ENCODE measurements at regions not wholly inside any gene's neighbourhood (a gene's known extent, or its start where the extent isn't known, plus 50 kb on each side); places are given as distances from the start of the nearest gene placed in this dataset.

- TF ChIP-seq CTCF (IDR thresholded peaks at IDR 0.05), result no peak
- no peak for TF ChIP-seq POLR2A (IDR thresholded peaks at IDR 0.05)
- no peak for TF ChIP-seq EP300 (IDR thresholded peaks at IDR 0.05)
Measured at GRCh38 chr10:45500798-45501197, 126.8 kb downstream of the ALOX5 start.

All from ovary (tissue), 3 donors.